Coronary artery (tissue), 2 donors: ENCODE measurements at regions not wholly inside any gene's neighbourhood (a gene's known extent, or its start where the extent isn't known, plus 50 kb on each side); places are given as distances from the start of the nearest gene placed in this dataset.

Experiments used
- DNase-seq: peaks from one replicate; pipeline ENCODE4 v3.0.0-alpha.2; 2017; ENCODE audit warnings: low spot score
- H3K27ac ChIP-seq, 2 donors: fragments of 200-600 bp; sonication (generic); one replicate each; pipeline ENCODE4 v1.5.1; 2016 to 2019
- H3K4me3 ChIP-seq: fragments of 200-600 bp; sonication (generic); 2 replicates; pipeline ENCODE4 v1.5.1; 2016; ENCODE audit warnings: mild to moderate bottlenecking, moderate library complexity
- TF ChIP-seq, protein P1 (sequence below): fragments of 200-600 bp; sonication (generic); IDR thresholded peaks from one replicate; pipeline ENCODE4 v1.5.1; 2019; ENCODE audit warnings: antibody characterized with exemption

DNA sequence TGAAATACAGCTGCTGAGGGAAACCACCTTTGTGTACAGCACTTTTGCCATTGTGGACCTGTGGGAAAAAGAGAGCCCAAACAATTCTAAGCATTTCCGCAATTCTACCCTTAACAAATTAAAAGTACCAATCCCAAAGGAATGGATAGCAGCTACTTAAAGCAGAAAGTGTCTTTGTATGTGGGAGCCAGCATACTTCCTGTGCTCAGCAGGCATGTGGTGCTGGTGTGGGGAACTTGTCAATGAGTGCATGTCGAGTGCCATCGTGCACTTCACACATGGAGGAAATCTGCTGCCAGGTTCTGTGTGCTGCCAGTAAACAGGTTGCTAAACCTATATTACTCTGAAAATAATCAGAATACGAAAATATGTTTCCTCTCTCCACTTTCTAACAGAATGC lies 399.0 kb downstream of the LRRC70 start:
- TF ChIP-seq, protein P1, sequence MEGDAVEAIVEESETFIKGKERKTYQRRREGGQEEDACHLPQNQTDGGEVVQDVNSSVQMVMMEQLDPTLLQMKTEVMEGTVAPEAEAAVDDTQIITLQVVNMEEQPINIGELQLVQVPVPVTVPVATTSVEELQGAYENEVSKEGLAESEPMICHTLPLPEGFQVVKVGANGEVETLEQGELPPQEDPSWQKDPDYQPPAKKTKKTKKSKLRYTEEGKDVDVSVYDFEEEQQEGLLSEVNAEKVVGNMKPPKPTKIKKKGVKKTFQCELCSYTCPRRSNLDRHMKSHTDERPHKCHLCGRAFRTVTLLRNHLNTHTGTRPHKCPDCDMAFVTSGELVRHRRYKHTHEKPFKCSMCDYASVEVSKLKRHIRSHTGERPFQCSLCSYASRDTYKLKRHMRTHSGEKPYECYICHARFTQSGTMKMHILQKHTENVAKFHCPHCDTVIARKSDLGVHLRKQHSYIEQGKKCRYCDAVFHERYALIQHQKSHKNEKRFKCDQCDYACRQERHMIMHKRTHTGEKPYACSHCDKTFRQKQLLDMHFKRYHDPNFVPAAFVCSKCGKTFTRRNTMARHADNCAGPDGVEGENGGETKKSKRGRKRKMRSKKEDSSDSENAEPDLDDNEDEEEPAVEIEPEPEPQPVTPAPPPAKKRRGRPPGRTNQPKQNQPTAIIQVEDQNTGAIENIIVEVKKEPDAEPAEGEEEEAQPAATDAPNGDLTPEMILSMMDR: no peak
- Histone ChIP-seq H3K27ac (no peak overlapping the region), H3K4me3 (no peak overlapping the region)
- DNase-seq: no peak

DNA sequence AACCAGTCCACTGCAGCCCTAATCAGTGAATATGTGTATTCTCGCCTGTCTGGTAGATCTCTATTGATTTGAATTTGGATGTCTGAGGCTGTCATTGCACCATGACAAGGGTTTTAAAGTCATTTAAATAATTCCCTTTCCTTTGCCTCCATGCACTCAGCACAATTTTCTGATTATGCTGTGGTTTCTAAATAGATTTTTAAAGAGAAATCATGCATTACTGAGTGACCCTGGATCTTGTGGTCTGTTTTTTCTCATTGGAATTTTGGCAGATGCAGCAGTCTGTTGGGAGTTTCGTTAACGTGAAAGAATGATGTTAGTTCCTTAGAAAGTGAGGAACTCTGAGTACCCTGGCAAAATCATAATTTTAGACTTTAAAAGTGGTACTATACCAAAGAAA lies 396.0 kb downstream of the LRRC70 start:
- TF ChIP-seq, protein P1: no peak
- no peak for DNase-seq
- H3K27ac ChIP-seq: no peak overlapping the region
- H3K4me3 ChIP-seq: no peak overlapping the region

DNA sequence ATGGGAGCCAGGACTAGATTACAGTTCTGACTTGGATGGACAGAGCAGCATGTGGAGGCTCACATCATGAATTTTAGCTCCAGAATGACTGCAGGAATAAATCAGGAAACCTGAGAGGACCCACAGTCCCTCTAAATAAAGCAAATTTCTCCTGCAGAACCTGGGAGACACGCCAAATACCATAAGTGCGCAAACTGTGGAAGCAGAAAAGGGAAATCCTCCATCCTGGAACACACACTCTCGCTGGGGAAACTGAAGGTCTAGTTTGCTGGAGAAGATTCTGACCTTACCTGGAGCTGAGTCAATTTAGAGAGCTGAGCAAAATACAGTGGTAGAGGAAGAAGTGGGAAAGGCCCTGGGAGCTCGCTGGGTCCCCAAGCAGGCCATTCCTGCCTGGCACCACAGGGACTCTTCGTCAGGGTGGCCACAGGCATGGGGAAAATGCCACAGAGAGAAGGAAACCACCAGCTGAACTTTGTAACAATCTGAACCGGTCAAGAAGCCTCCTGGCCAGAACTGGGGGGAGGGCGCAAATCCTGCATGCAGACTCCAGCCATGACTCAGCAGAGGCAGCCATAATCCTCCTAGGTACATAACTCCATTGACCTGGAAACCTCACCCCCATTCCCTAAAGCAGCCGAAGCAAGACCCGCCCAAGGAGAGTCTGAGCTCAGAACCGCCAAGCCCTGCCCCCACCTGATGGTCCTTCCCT lies 390.9 kb downstream of the LRRC70 start:
- H3K27ac ChIP-seq: no peak overlapping the region
- DNase-seq: no peak
- TF ChIP-seq, protein P1: no peak
- no peak overlapping the region for H3K4me3 ChIP-seq

DNA sequence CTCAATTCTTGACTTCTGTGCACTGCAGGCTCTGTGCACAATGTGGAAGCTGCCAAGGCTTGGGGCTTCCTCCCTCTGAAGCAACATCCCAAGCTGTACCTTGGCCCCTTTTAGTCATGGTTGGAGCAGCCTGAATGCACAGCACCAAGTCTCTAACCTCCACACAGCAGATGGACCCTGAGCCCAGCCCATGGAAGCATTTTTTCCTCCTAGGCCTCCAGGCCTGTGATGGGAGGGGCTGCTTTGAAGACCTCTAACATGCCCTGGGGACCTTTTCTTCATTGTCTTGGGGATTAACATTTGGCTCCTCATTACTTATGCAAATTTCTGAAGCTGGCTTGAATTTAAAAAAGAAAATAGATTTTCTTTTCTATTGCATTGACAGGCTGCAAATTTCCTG lies 385.8 kb downstream of the LRRC70 start:
- DNase-seq: no peak

DNA sequence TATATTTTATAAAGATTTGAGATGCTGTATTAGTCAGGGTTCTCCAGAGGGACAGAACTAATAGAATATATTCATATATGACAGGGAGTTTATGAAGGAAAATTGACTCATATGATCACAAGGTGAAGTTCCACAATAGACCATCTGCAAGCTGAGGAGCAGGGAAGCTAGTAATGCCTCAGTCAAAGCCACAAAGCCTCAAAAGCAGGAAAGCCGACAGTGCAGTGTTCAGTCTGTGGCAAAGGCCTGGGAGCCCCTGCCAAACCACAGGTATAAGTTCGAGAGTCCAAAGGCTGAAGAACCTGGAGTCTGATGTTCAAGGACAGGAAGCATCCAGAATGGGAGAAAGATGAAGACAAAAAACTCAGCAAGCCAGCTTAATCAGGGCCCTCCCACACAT lies 382.2 kb downstream of the LRRC70 start:
- TF ChIP-seq, protein P1: no peak
- no peak overlapping the region for H3K27ac ChIP-seq

More for the DNA sequence above, 385.8 kb downstream of the LRRC70 start:
- no peak overlapping the region for H3K4me3 ChIP-seq
- TF ChIP-seq, protein P1: no peak
- no peak overlapping the region for H3K27ac ChIP-seq

DNA sequence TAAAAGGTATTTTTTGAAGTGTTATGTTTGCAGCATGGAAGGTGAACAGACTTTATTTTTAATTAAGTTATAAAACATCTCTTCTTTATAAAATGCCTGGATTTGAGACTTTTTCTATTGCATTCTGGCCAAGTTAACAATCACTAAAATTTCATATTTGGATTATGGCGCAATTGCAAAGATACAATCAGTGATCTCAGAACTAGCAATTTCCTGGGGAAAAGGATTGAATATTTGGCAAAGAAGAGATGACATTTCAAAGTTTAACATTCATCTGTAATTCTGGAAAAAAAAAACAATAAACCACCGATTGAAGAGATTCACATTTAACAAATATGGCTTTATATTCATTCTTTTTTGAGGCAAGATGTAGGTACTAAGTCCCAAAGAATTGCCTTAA lies 378.0 kb downstream of the LRRC70 start:
- DNase-seq: no peak
- TF ChIP-seq, protein P1: no peak
- no peak overlapping the region for H3K27ac ChIP-seq
- H3K4me3 ChIP-seq: no peak overlapping the region

More for the DNA sequence above, 382.2 kb downstream of the LRRC70 start:
- no peak overlapping the region for H3K4me3 ChIP-seq
- DNase-seq: no peak

DNA sequence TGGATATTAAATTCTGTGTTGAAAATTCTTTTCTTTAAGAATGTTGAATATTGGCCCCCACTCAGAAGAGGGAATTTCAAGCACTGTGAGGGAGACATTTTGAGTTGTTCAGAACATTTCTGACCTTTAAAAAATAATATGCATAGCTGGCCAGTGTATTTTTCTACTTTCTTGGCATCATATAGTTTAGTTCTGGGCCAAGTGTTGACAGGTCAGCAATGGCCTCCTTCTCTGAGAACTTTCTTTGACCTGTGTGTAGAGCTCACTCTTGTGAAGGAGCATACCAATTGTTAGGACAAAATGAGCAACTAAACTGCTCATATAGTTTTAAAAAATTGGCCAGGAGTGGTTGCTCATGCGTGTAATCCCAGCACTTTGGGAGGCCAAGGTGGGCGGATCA lies 376.0 kb downstream of the LRRC70 start:
- H3K27ac ChIP-seq: no peak overlapping the region
- H3K4me3 ChIP-seq: no peak overlapping the region

More for the DNA sequence above, 376.0 kb downstream of the LRRC70 start:
- DNase-seq: no peak
- TF ChIP-seq, protein P1: no peak
